HG03342 (cell line): ENCODE measurements at regions not wholly inside any gene's neighbourhood (a gene's known extent, or its start where the extent isn't known, plus 50 kb on each side); places are given as distances from the start of the nearest gene placed in this dataset.

Experiments
- ATAC-seq: cut with Tn5 transposase; IDR thresholded peaks from one replicate; pipeline ENCODE4 v1.9.1; 2021; ENCODE audit warnings: mild to moderate bottlenecking, moderate library complexity; ENCODE audit not compliant: unreplicated experiment

GRCh38 chr10:3723766-3724165 lies 61.2 kb downstream of the KLF6 start:
- ATAC-seq = no peak

- no peak for ATAC-seq
Measured at GRCh38 chr10:3720228-3721019, 64.6 kb downstream of the KLF6 start.

GRCh38 chr10:3719024-3719843 lies 65.8 kb downstream of the KLF6 start:
- ATAC-seq = no peak

GRCh38 chr10:3716093-3716492 lies 68.9 kb downstream of the KLF6 start:
- no peak for ATAC-seq

- no peak for ATAC-seq
Measured at GRCh38 chr10:3714967-3715366, 70.0 kb downstream of the KLF6 start.

GRCh38 chr10:3714531-3714930 lies 70.5 kb downstream of the KLF6 start:
- no peak for ATAC-seq

GRCh38 chr10:3712707-3713106 lies 72.3 kb downstream of the KLF6 start:
- no peak for ATAC-seq

- ATAC-seq = no peak
Measured at GRCh38 chr10:3711918-3712317, 73.1 kb downstream of the KLF6 start.

GRCh38 chr10:3710764-3711163 lies 74.2 kb downstream of the KLF6 start:
- no peak for ATAC-seq

- ATAC-seq = no peak
Measured at GRCh38 chr10:3709456-3710060, 75.5 kb downstream of the KLF6 start.

- ATAC-seq = no peak
Measured at GRCh38 chr10:3708852-3709251, 76.2 kb downstream of the KLF6 start.

- ATAC-seq = no peak
Measured at GRCh38 chr10:3704565-3705325, 80.3 kb downstream of the KLF6 start.

GRCh38 chr10:3702569-3702968 lies 82.4 kb downstream of the KLF6 start:
- ATAC-seq = no peak

- ATAC-seq = no peak
Measured at GRCh38 chr10:3702056-3702546, 82.9 kb downstream of the KLF6 start.

GRCh38 chr10:3701491-3701890 lies 83.5 kb downstream of the KLF6 start:
- no peak for ATAC-seq

GRCh38 chr10:3700531-3701076 lies 84.4 kb downstream of the KLF6 start:
- no peak for ATAC-seq

- ATAC-seq = no peak
Measured at GRCh38 chr10:3699916-3700315, 85.1 kb downstream of the KLF6 start.

GRCh38 chr10:3698312-3698711 lies 86.7 kb downstream of the KLF6 start:
- no peak for ATAC-seq

- ATAC-seq = no peak
Measured at GRCh38 chr10:3693698-3694080, 91.3 kb downstream of the KLF6 start.

- no peak for ATAC-seq
Measured at GRCh38 chr10:3693022-3693697, 91.8 kb downstream of the KLF6 start.
